ENCODE measurements at regions not wholly inside any gene's neighbourhood (a gene's known extent, or its start where the extent isn't known, plus 50 kb on each side); places are given as distances from the start of the nearest gene placed in this dataset.

- TF ChIP-seq, protein P1, sequence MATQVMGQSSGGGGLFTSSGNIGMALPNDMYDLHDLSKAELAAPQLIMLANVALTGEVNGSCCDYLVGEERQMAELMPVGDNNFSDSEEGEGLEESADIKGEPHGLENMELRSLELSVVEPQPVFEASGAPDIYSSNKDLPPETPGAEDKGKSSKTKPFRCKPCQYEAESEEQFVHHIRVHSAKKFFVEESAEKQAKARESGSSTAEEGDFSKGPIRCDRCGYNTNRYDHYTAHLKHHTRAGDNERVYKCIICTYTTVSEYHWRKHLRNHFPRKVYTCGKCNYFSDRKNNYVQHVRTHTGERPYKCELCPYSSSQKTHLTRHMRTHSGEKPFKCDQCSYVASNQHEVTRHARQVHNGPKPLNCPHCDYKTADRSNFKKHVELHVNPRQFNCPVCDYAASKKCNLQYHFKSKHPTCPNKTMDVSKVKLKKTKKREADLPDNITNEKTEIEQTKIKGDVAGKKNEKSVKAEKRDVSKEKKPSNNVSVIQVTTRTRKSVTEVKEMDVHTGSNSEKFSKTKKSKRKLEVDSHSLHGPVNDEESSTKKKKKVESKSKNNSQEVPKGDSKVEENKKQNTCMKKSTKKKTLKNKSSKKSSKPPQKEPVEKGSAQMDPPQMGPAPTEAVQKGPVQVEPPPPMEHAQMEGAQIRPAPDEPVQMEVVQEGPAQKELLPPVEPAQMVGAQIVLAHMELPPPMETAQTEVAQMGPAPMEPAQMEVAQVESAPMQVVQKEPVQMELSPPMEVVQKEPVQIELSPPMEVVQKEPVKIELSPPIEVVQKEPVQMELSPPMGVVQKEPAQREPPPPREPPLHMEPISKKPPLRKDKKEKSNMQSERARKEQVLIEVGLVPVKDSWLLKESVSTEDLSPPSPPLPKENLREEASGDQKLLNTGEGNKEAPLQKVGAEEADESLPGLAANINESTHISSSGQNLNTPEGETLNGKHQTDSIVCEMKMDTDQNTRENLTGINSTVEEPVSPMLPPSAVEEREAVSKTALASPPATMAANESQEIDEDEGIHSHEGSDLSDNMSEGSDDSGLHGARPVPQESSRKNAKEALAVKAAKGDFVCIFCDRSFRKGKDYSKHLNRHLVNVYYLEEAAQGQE (IDR thresholded peaks at IDR 0.05; ENCODE audit: borderline replicate concordance), result no peak
- TF ChIP-seq CTCF (IDR thresholded peaks at IDR 0.05; ENCODE audit: poor library complexity, severe bottlenecking) (no peak), RAD21 (conservative IDR thresholded peaks at IDR 0.05) (no peak), TAF1 (IDR thresholded peaks at IDR 0.05; ENCODE audit: low read depth) (no peak), MXI1 (conservative IDR thresholded peaks at IDR 0.05; ENCODE audit: poor library complexity, severe bottlenecking) (no peak), SMC3 (conservative IDR thresholded peaks at IDR 0.05; ENCODE audit: poor library complexity) (no peak), EZH2 (IDR thresholded peaks at IDR 0.05; ENCODE audit: borderline replicate concordance, insufficient read depth, low read length, poor library complexity, severe bottlenecking) (no peak), POLR2AphosphoS5 (IDR thresholded peaks at IDR 0.05) (no peak)
These were observed 427.3 kb upstream of the ST6GAL2 start for GRCh38 chr2:107313316-107313715.
